Bronchial epithelial cell (primary cell): ENCODE measurements at regions not wholly inside any gene's neighbourhood (a gene's known extent, or its start where the extent isn't known, plus 50 kb on each side); places are given as distances from the start of the nearest gene placed in this dataset.

ENCODE experiments used
- DNase-seq: peaks from one replicate; pipeline ENCODE4 v3.0.0-alpha.2; 2010; ENCODE audit warnings: low read depth
- FAIRE-seq: peaks from 2 replicates; lab custom pipeline; 2011; peaks lifted over from hg19 to GRCh38; lab: Jason Lieb, UNC
- H3K27me3 ChIP-seq: 2 replicates; pipeline ENCODE4 v1.5.1; 2011; ENCODE audit warnings: low read length; ENCODE audit not compliant: control insufficient read depth, insufficient read depth
- H3K36me3 ChIP-seq: 2 replicates; pipeline ENCODE4 v1.5.1; 2011; ENCODE audit warnings: low read length; ENCODE audit not compliant: control insufficient read depth, insufficient read depth
- H3K4me3 ChIP-seq: 2 replicates; pipeline ENCODE4 v1.5.1; 2011; ENCODE audit warnings: mild to moderate bottlenecking, low read depth, low read length, control low read depth
- CTCF ChIP-seq: IDR thresholded peaks from 2 replicates; pipeline ENCODE4 v1.5.1; 2011; ENCODE audit warnings: mild to moderate bottlenecking, moderate library complexity, low read length, control low read depth, inconsistent platforms; ENCODE audit not compliant: insufficient read depth, severe bottlenecking

- FAIRE-seq: no peak
- Histone ChIP-seq H3K4me3 (no peak overlapping the region), H3K36me3 (no peaks in the 10 kb centered on the region), H3K27me3 (no peaks in the 10 kb centered on the region)
- no peak for TF ChIP-seq CTCF
- peak; percentile 28 for DNase-seq
Measured at GRCh38 chr6:144725736-144726522, 440.8 kb downstream of the UTRN start.

- DNase-seq (no peak), FAIRE-seq (no peak)
- no peak overlapping the region for H3K4me3 ChIP-seq
- H3K36me3 ChIP-seq: no peaks in the 10 kb centered on the region
- no peaks in the 10 kb centered on the region for H3K27me3 ChIP-seq
- no peak for TF ChIP-seq CTCF
Measured at GRCh38 chr6:144728804-144729203, 443.7 kb downstream of the UTRN start.

- FAIRE-seq (no peak), DNase-seq (no peak)
- no peaks in the 10 kb centered on the region for H3K27me3 ChIP-seq
- no peak overlapping the region for H3K4me3 ChIP-seq
- TF ChIP-seq CTCF: no peak
- no peaks in the 10 kb centered on the region for H3K36me3 ChIP-seq
Measured at GRCh38 chr6:144729502-144729901, 444.4 kb downstream of the UTRN start.

- no peak for FAIRE-seq
- Histone ChIP-seq H3K36me3 (no peaks in the 10 kb centered on the region), H3K27me3 (no peaks in the 10 kb centered on the region), H3K4me3 (no peak overlapping the region)
- no peak for TF ChIP-seq CTCF
- no peak for DNase-seq
Measured at GRCh38 chr6:144730088-144730645, 445.0 kb downstream of the UTRN start.

- no peak for TF ChIP-seq CTCF
Measured at GRCh38 chr6:144731229-144731628, 446.1 kb downstream of the UTRN start.

More at GRCh38 chr6:144731229-144731628, 446.1 kb downstream of the UTRN start:
- Histone ChIP-seq H3K4me3 (no peak overlapping the region), H3K27me3 (no peaks in the 10 kb centered on the region), H3K36me3 (no peaks in the 10 kb centered on the region)
- DNase-seq: no peak
- FAIRE-seq: no peak
